GM23338 (cell line): ENCODE measurements at regions not wholly inside any gene's neighbourhood (a gene's known extent, or its start where the extent isn't known, plus 50 kb on each side); places are given as distances from the start of the nearest gene placed in this dataset.

Experiments
- ATAC-seq: fragments of 200-7000 bp; cut with Tn5 transposase; 3 replicates; pipeline ENCODE4 v1.9.1; 2020
- DNase-seq: peaks from one replicate; pipeline ENCODE4 v3.0.0-alpha.2; 2015; ENCODE audit warnings: low spot score
- H2AFZ ChIP-seq: fragments of 200-600 bp; sonication (generic); 2 replicates; pipeline ENCODE4 v1.8.0; 2016; ENCODE audit warnings: antibody characterized with exemption, mild to moderate bottlenecking, moderate library complexity
- H3F3A ChIP-seq: fragments of 200-600 bp; sonication (generic); replicated peaks from 2 replicates; pipeline ENCODE4 v1.8.0; 2017; ENCODE audit warnings: antibody characterized with exemption, mixed run types, low read depth
- H3K27ac ChIP-seq: fragments of 200-600 bp; sonication (generic); 2 replicates; pipeline ENCODE4 v1.6.1; 2016; ENCODE audit warnings: low read depth
- H3K27me3 ChIP-seq: fragments of 200-600 bp; sonication (generic); 2 replicates; pipeline ENCODE4 v1.8.0; 2016; ENCODE audit warnings: mild to moderate bottlenecking, mixed run types, moderate library complexity; ENCODE audit not compliant: insufficient read depth
- H3K36me3 ChIP-seq: fragments of 200-600 bp; sonication (generic); 2 replicates; pipeline ENCODE4 v1.8.0; 2016; ENCODE audit warnings: mild to moderate bottlenecking; ENCODE audit not compliant: insufficient read depth
- H3K4me1 ChIP-seq: fragments of 200-600 bp; sonication (generic); 2 replicates; pipeline ENCODE4 v1.8.0; 2016; ENCODE audit warnings: mild to moderate bottlenecking, moderate library complexity; ENCODE audit not compliant: insufficient read depth
- H3K4me2 ChIP-seq: fragments of 200-600 bp; sonication (generic); 2 replicates; pipeline ENCODE4 v1.7.1; 2017; ENCODE audit warnings: mixed run types
- H3K4me3 ChIP-seq: fragments of 200-600 bp; sonication (generic); 2 replicates; pipeline ENCODE4 v1.6.1; 2016; ENCODE audit warnings: mixed run types
- H3K79me2 ChIP-seq: fragments of 200-600 bp; sonication (generic); replicated peaks from 2 replicates; pipeline ENCODE4 v1.8.0; 2017; ENCODE audit warnings: mild to moderate bottlenecking; ENCODE audit not compliant: insufficient read depth
- H3K9me2 ChIP-seq: fragments of 200-600 bp; sonication (generic); 2 replicates; pipeline ENCODE4 v1.8.0; 2017; ENCODE audit not compliant: insufficient read depth
- H4K20me1 ChIP-seq: fragments of 200-600 bp; sonication (generic); replicated peaks from 2 replicates; pipeline ENCODE4 v1.8.0; 2017; ENCODE audit warnings: mild to moderate bottlenecking; ENCODE audit not compliant: insufficient read depth
- H3K27ac Mint-ChIP-seq: 2 replicates; pipeline ENCODE4 v1.8.0; 2020; ENCODE audit warnings: inconsistent platforms, mild to moderate bottlenecking, moderate library complexity, mixed read lengths
- H3K27me3 Mint-ChIP-seq: 3 replicates; pipeline ENCODE4 v1.8.0; 2022; ENCODE audit warnings: low read depth, mild to moderate bottlenecking, moderate library complexity, mixed read lengths, inconsistent platforms; ENCODE audit not compliant: insufficient read depth, poor library complexity
- H3K36me3 Mint-ChIP-seq: 3 replicates; pipeline ENCODE4 v1.8.0; 2021; ENCODE audit warnings: low read depth, mild to moderate bottlenecking, inconsistent platforms, moderate library complexity, mixed read lengths
- H3K4me1 Mint-ChIP-seq: 3 replicates; pipeline ENCODE4 v1.8.0; 2020; ENCODE audit warnings: mild to moderate bottlenecking, inconsistent platforms, mixed read lengths
- H3K4me3 Mint-ChIP-seq: 3 replicates; pipeline ENCODE4 v1.8.0; 2021; ENCODE audit warnings: moderate library complexity, mild to moderate bottlenecking, inconsistent platforms, mixed read lengths
- H3K9me3 Mint-ChIP-seq: 3 replicates; pipeline ENCODE4 v1.8.0; 2020; ENCODE audit warnings: moderate library complexity, mild to moderate bottlenecking, inconsistent platforms, mixed read lengths
- ETS1 ChIP-seq: IDR thresholded peaks from 2 replicates; pipeline ENCODE4 v1.6.1; 2016; ENCODE audit warnings: antibody characterized with exemption
- EZH2 ChIP-seq: fragments of 200-600 bp; sonication (generic); IDR thresholded peaks from one replicate; pipeline ENCODE4 v1.8.0; 2017; ENCODE audit warnings: antibody characterized with exemption, mild to moderate bottlenecking, low read depth; ENCODE audit not compliant: unreplicated experiment
- JUNB ChIP-seq: IDR thresholded peaks from one replicate; pipeline ENCODE4 v1.6.1; 2016; ENCODE audit warnings: antibody characterized with exemption; ENCODE audit not compliant: unreplicated experiment
- REST ChIP-seq: IDR thresholded peaks from one replicate; pipeline ENCODE4 v1.6.1; 2018; ENCODE audit warnings: antibody characterized with exemption; ENCODE audit not compliant: unreplicated experiment
- STAT1 ChIP-seq: IDR thresholded peaks from one replicate; pipeline ENCODE4 v1.6.1; 2016; ENCODE audit warnings: antibody characterized with exemption; ENCODE audit not compliant: unreplicated experiment
- ZNF331 ChIP-seq: fragments of 250-450 bp; sonication (Bioruptor Pico); IDR thresholded peaks from 2 replicates; pipeline ENCODE4 v1.5.0; 2020; ENCODE audit warnings: low read depth, mild to moderate bottlenecking, moderate library complexity
- TF ChIP-seq, protein P1 (sequence below), 2 experiments: fragments of 200-600 bp in 1 of 2; sonication (generic) in 1 of 2; conservative IDR thresholded peaks; 2 replicates each; pipeline versions ENCODE4 v1.5.1 to v1.6.1; 2016 to 2017; ENCODE audit warnings: antibody characterized with exemption in 2 of 2, low read depth in 2 of 2, mild to moderate bottlenecking in 2 of 2, moderate library complexity in 1 of 2
- TF ChIP-seq, protein P2 (sequence below): fragments of 250-450 bp; sonication (Bioruptor Pico); IDR thresholded peaks from 2 replicates; pipeline ENCODE4 v1.5.0; 2020; ENCODE audit warnings: mild to moderate bottlenecking, moderate library complexity

GRCh38 chr1:101438359-101438758 lies 201.5 kb downstream of the S1PR1 start:
- peaks cover 22% of the 10 kb centered on the region for H3K4me1 ChIP-seq
- H3K4me3 ChIP-seq: no peak overlapping the region
- Mint-ChIP-seq H3K4me1 (peaks cover 23% of the 10 kb centered on the region), H3K27ac (no peak overlapping the region), H3K4me3 (no peak overlapping the region), H3K27me3 (peaks cover 5% of the 10 kb centered on the region), H3K9me3 (no peaks in the 10 kb centered on the region), H3K36me3 (no peaks in the 10 kb centered on the region)
- H4K20me1 ChIP-seq: no peaks in the 10 kb centered on the region
- H2AFZ ChIP-seq: no peak overlapping the region
- no peaks in the 10 kb centered on the region for H3K9me2 ChIP-seq
- H3K36me3 ChIP-seq: no peaks in the 10 kb centered on the region
- no peaks in the 10 kb centered on the region for H3K27me3 ChIP-seq
- no peak overlapping the region for H3K27ac ChIP-seq
- DNase-seq: peak; percentile 52
- peak; percentile 80 for ATAC-seq
- no peak overlapping the region for H3K4me2 ChIP-seq
- H3K79me2 ChIP-seq: no peaks in the 10 kb centered on the region
- TF ChIP-seq REST (no peak), STAT1 (no peak), ETS1 (no peak), EZH2 (no peak), JUNB (no peak), ZNF331 (no peak)
- TF ChIP-seq, protein P1, sequence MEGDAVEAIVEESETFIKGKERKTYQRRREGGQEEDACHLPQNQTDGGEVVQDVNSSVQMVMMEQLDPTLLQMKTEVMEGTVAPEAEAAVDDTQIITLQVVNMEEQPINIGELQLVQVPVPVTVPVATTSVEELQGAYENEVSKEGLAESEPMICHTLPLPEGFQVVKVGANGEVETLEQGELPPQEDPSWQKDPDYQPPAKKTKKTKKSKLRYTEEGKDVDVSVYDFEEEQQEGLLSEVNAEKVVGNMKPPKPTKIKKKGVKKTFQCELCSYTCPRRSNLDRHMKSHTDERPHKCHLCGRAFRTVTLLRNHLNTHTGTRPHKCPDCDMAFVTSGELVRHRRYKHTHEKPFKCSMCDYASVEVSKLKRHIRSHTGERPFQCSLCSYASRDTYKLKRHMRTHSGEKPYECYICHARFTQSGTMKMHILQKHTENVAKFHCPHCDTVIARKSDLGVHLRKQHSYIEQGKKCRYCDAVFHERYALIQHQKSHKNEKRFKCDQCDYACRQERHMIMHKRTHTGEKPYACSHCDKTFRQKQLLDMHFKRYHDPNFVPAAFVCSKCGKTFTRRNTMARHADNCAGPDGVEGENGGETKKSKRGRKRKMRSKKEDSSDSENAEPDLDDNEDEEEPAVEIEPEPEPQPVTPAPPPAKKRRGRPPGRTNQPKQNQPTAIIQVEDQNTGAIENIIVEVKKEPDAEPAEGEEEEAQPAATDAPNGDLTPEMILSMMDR (conservative IDR thresholded peaks at IDR 0.05; ENCODE audit: low read depth in 2 of 2): peak; percentile 59 to 70
- TF ChIP-seq, protein P2, sequence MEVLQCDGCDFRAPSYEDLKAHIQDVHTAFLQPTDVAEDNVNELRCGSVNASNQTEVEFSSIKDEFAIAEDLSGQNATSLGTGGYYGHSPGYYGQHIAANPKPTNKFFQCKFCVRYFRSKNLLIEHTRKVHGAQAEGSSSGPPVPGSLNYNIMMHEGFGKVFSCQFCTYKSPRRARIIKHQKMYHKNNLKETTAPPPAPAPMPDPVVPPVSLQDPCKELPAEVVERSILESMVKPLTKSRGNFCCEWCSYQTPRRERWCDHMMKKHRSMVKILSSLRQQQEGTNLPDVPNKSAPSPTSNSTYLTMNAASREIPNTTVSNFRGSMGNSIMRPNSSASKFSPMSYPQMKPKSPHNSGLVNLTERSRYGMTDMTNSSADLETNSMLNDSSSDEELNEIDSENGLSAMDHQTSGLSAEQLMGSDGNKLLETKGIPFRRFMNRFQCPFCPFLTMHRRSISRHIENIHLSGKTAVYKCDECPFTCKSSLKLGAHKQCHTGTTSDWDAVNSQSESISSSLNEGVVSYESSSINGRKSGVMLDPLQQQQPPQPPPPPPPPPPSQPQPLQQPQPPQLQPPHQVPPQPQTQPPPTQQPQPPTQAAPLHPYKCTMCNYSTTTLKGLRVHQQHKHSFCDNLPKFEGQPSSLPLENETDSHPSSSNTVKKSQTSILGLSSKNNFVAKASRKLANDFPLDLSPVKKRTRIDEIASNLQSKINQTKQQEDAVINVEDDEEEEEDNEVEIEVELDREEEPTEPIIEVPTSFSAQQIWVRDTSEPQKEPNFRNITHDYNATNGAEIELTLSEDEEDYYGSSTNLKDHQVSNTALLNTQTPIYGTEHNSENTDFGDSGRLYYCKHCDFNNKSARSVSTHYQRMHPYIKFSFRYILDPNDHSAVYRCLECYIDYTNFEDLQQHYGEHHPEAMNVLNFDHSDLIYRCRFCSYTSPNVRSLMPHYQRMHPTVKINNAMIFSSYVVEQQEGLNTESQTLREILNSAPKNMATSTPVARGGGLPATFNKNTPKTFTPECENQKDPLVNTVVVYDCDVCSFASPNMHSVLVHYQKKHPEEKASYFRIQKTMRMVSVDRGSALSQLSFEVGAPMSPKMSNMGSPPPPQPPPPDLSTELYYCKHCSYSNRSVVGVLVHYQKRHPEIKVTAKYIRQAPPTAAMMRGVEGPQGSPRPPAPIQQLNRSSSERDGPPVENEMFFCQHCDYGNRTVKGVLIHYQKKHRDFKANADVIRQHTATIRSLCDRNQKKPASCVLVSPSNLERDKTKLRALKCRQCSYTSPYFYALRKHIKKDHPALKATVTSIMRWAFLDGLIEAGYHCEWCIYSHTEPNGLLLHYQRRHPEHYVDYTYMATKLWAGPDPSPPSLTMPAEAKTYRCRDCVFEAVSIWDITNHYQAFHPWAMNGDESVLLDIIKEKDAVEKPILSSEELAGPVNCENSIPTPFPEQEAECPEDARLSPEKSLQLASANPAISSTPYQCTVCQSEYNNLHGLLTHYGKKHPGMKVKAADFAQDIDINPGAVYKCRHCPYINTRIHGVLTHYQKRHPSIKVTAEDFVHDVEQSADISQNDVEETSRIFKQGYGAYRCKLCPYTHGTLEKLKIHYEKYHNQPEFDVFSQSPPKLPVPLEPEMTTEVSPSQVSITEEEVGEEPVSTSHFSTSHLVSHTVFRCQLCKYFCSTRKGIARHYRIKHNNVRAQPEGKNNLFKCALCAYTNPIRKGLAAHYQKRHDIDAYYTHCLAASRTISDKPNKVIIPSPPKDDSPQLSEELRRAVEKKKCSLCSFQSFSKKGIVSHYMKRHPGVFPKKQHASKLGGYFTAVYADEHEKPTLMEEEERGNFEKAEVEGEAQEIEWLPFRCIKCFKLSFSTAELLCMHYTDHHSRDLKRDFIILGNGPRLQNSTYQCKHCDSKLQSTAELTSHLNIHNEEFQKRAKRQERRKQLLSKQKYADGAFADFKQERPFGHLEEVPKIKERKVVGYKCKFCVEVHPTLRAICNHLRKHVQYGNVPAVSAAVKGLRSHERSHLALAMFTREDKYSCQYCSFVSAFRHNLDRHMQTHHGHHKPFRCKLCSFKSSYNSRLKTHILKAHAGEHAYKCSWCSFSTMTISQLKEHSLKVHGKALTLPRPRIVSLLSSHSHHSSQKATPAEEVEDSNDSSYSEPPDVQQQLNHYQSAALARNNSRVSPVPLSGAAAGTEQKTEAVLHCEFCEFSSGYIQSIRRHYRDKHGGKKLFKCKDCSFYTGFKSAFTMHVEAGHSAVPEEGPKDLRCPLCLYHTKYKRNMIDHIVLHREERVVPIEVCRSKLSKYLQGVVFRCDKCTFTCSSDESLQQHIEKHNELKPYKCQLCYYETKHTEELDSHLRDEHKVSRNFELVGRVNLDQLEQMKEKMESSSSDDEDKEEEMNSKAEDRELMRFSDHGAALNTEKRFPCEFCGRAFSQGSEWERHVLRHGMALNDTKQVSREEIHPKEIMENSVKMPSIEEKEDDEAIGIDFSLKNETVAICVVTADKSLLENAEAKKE (CRISPR knock-in tag): no peak
- H3F3A ChIP-seq: no peaks in the 10 kb centered on the region
